ENCODE measurements at regions not wholly inside any gene's neighbourhood (a gene's known extent, or its start where the extent isn't known, plus 50 kb on each side); places are given as distances from the start of the nearest gene placed in this dataset.

DNA sequence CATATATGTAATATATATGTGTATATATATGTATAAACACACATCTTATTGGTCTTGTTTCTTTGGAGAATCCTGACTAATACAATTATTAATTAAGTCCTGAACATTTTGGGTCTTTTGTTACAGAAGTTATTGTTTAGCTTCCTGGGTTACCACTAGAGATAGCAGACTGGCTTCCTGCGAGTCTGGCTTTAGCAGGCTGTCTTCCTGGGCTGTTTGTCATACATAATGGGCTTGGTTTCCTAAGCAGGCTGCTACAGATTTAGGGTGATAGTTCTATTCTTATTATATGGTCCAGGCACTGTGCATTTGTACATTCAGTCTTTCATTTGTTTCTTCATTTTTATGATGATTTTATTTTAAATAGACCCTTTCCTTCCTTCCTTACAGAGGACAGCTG is 312.0 kb upstream of the TMTC4 start:
- H3K27me3 Mint-ChIP-seq (ENCODE audit: insufficient read depth, unreplicated experiment) = no peaks in the 10 kb centered on the region
- no peaks in the 10 kb centered on the region for H3K36me3 Mint-ChIP-seq (ENCODE audit: insufficient read depth, unreplicated experiment)
- POLR2A ChIA-PET = no interaction called here
- CTCF ChIA-PET = interaction anchor here (1.0 to 1.4 kb wide), 2 partner anchors 265 to 413 kb away, joined by 4 to 5 read pairs; no protein-coding TSS in a partner anchor
- intact Hi-C loops (cut with micrococcal nuclease) = no loop called here
- no peak overlapping the region for H3K4me3 Mint-ChIP-seq (ENCODE audit: unreplicated experiment)
- no peak overlapping the region for H3K27ac Mint-ChIP-seq (ENCODE audit: low read depth, unreplicated experiment)
- no peaks in the 10 kb centered on the region for H3K4me1 Mint-ChIP-seq (ENCODE audit: insufficient read depth, unreplicated experiment)
- H3K9me3 Mint-ChIP-seq (ENCODE audit: unreplicated experiment) = no peaks in the 10 kb centered on the region
- no peak for DNase-seq (ENCODE audit: unreplicated experiment)
- TF ChIP-seq CTCF (IDR thresholded peaks at IDR 0.05; ENCODE audit: unreplicated experiment) = no peak
- no TSS peak for BruUV-seq (replicated peaks)

GRCh38 chr13:100984085-100984705 is 309.6 kb upstream of the TMTC4 start:
- BruUV-seq (replicated peaks) = no TSS peak
- DNase-seq (ENCODE audit: unreplicated experiment) = no peak
- H3K9me3 Mint-ChIP-seq (ENCODE audit: unreplicated experiment) = no peaks in the 10 kb centered on the region
- ChIA-PET POLR2A (interaction anchor here (1.1 kb wide), 1 partner anchor 9 kb away, joined by 5 read pairs; no protein-coding TSS in a partner anchor), CTCF (interaction anchor here (0.6 to 1.4 kb wide), 7 partner anchors 34 to 484 kb away, joined by 3 to 5 read pairs (median 3); no protein-coding TSS in a partner anchor)
- H3K4me1 Mint-ChIP-seq (ENCODE audit: insufficient read depth, unreplicated experiment) = no peaks in the 10 kb centered on the region
- H3K27ac Mint-ChIP-seq (ENCODE audit: low read depth, unreplicated experiment) = no peak overlapping the region
- TF ChIP-seq CTCF (IDR thresholded peaks at IDR 0.05; ENCODE audit: unreplicated experiment) = no peak
- intact Hi-C loops (cut with micrococcal nuclease) = no loop called here
- no peak overlapping the region for H3K4me3 Mint-ChIP-seq (ENCODE audit: unreplicated experiment)
- H3K36me3 Mint-ChIP-seq (ENCODE audit: insufficient read depth, unreplicated experiment) = no peaks in the 10 kb centered on the region
- no peaks in the 10 kb centered on the region for H3K27me3 Mint-ChIP-seq (ENCODE audit: insufficient read depth, unreplicated experiment)

DNA sequence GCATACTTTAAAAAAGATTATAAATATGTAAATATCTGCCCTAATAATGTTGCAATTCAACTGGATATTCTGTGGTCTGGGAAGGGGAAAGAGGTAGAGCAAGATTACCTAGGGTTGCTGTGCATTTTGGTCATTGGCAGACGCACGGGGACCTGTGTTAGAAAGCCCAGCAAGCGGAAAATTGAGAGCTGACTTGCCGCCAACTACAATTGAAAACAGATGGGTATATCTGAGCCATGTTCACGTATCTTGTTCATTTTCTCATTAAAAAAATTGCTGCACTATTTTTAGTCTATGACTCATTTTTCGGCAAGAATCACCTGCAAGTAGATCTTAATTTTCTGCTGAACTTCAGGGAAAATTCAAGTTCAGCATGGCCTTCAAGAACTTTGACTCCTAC is 308.5 kb upstream of the TMTC4 start:
- ChIA-PET POLR2A (interaction anchor here (1.1 kb wide), 1 partner anchor 8 kb away, joined by 5 read pairs; no protein-coding TSS in a partner anchor), CTCF (interaction anchor here (1.0 to 1.4 kb wide), 2 partner anchors 261 to 262 kb away, joined by 3 to 5 read pairs; no protein-coding TSS in a partner anchor)
- Mint-ChIP-seq H3K4me3 (ENCODE audit: unreplicated experiment) (no peak overlapping the region), H3K36me3 (ENCODE audit: insufficient read depth, unreplicated experiment) (no peaks in the 10 kb centered on the region), H3K4me1 (ENCODE audit: insufficient read depth, unreplicated experiment) (no peaks in the 10 kb centered on the region), H3K9me3 (ENCODE audit: unreplicated experiment) (no peaks in the 10 kb centered on the region), H3K27ac (ENCODE audit: low read depth, unreplicated experiment) (no peak overlapping the region), H3K27me3 (ENCODE audit: insufficient read depth, unreplicated experiment) (no peaks in the 10 kb centered on the region)
- intact Hi-C loops (cut with micrococcal nuclease) = no loop called here
- no peak for TF ChIP-seq CTCF (IDR thresholded peaks at IDR 0.05; ENCODE audit: unreplicated experiment)
- DNase-seq (ENCODE audit: unreplicated experiment) = no peak
- no TSS peak for BruUV-seq (replicated peaks)

DNA sequence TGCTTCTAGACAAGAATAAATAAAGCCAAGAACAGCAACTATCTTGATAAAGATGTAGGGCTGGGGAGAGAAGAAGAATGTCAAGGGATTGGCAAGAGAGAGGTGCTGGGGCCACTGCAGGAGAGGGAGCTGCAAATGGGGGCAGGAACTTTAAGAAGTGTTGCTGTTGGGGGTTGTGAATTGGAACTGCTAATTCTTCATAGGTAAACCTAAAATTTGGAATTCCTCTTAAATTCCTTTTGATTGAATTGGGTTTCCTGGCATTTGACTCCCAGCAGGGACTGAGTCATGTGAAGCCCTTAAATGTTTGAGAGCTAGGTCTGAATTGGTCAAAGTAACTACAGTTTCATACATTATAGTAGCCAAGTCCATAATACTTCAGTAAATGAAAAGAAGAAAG is 305.6 kb upstream of the TMTC4 start:
- no peak for DNase-seq (ENCODE audit: unreplicated experiment)
- POLR2A ChIA-PET = interaction anchor here (0.6 kb wide), 1 partner anchor 257 kb away, joined by 4 read pairs; no protein-coding TSS in a partner anchor
- no peak for TF ChIP-seq CTCF (IDR thresholded peaks at IDR 0.05; ENCODE audit: unreplicated experiment)
- CTCF ChIA-PET = interaction anchor here (0.6 kb wide), 1 partner anchor 175 kb away, joined by 3 read pairs; no protein-coding TSS in a partner anchor
- Mint-ChIP-seq H3K4me1 (ENCODE audit: insufficient read depth, unreplicated experiment) (no peaks in the 10 kb centered on the region), H3K4me3 (ENCODE audit: unreplicated experiment) (no peak overlapping the region), H3K27ac (ENCODE audit: low read depth, unreplicated experiment) (no peak overlapping the region), H3K9me3 (ENCODE audit: unreplicated experiment) (no peaks in the 10 kb centered on the region), H3K27me3 (ENCODE audit: insufficient read depth, unreplicated experiment) (no peaks in the 10 kb centered on the region), H3K36me3 (ENCODE audit: insufficient read depth, unreplicated experiment) (no peaks in the 10 kb centered on the region)
- intact Hi-C loops (cut with micrococcal nuclease) = no loop called here
- no TSS peak for BruUV-seq (replicated peaks)
